Keratinocyte (primary cell): ENCODE measurements at regions not wholly inside any gene's neighbourhood (a gene's known extent, or its start where the extent isn't known, plus 50 kb on each side); places are given as distances from the start of the nearest gene placed in this dataset.

ENCODE experiments used
- DNase-seq: peaks from one replicate; pipeline ENCODE4 v3.0.0-alpha.2; 2011; ENCODE audit warnings: low read depth, missing footprints, low spot score
- FAIRE-seq: peaks from 2 replicates; lab custom pipeline; 2011; peaks lifted over from hg19 to GRCh38; lab: Jason Lieb, UNC
- H2AFZ ChIP-seq: 2 replicates; pipeline ENCODE4 v1.6.0; 2012; ENCODE audit warnings: low read length, control low read depth, inconsistent platforms; ENCODE audit not compliant: control insufficient read depth
- H3K27ac ChIP-seq: 2 replicates; pipeline ENCODE4 v1.5.1; 2011; ENCODE audit warnings: low read length; ENCODE audit not compliant: control insufficient read depth, insufficient read depth
- H3K27me3 ChIP-seq: 3 replicates; pipeline ENCODE4 v1.6.0; 2011; ENCODE audit warnings: low read length; ENCODE audit not compliant: control insufficient read depth, insufficient read depth; ENCODE audit errors: extremely low read depth
- H3K36me3 ChIP-seq, 2 experiments: 2 replicates in 1 of 2; 3 replicates in 1 of 2; pipeline ENCODE4 v1.5.1; 2011; ENCODE audit warnings: low read length in 2 of 2, mild to moderate bottlenecking in 1 of 2; ENCODE audit not compliant: control insufficient read depth in 2 of 2, insufficient read depth in 2 of 2; ENCODE audit errors: extremely low read depth in 1 of 2
- H3K4me1 ChIP-seq: 3 replicates; pipeline ENCODE4 v1.5.1; 2011; ENCODE audit warnings: low read length; ENCODE audit not compliant: control insufficient read depth, insufficient read depth; ENCODE audit errors: extremely low read depth
- H3K4me2 ChIP-seq: 3 replicates; pipeline ENCODE4 v1.6.0; 2011; ENCODE audit warnings: low read depth, low read length; ENCODE audit not compliant: control insufficient read depth, insufficient read depth; ENCODE audit errors: extremely low read depth
- H3K4me3 ChIP-seq, 3 experiments: fragments of 200-600 bp in 1 of 3; sonication (generic) in 1 of 3; 2 replicates in 2 of 3; 3 replicates in 1 of 3; pipeline ENCODE4 v1.5.1; 2011 to 2016; ENCODE audit warnings: low read length in 3 of 3, mild to moderate bottlenecking in 3 of 3, control low read depth in 2 of 3, inconsistent platforms in 1 of 3, low read depth in 1 of 3, mixed read lengths in 1 of 3, mixed run types in 1 of 3, moderate library complexity in 1 of 3; ENCODE audit not compliant: control insufficient read depth in 2 of 3, insufficient read depth in 2 of 3; ENCODE audit errors: extremely low read depth in 1 of 3
- H3K79me2 ChIP-seq: 2 replicates; pipeline ENCODE4 v1.6.0; 2012; ENCODE audit warnings: low read length; ENCODE audit not compliant: control insufficient read depth, insufficient read depth
- H3K9ac ChIP-seq: 3 replicates; pipeline ENCODE4 v1.6.0; 2011; ENCODE audit warnings: low read length; ENCODE audit not compliant: control insufficient read depth, insufficient read depth; ENCODE audit errors: extremely low read depth
- H3K9me1 ChIP-seq: 3 replicates; pipeline ENCODE4 v1.6.0; 2011; ENCODE audit warnings: low read length; ENCODE audit not compliant: control insufficient read depth, insufficient read depth; ENCODE audit errors: extremely low read depth
- H3K9me3 ChIP-seq: 2 replicates; pipeline ENCODE4 v1.5.1; 2012; ENCODE audit warnings: low read depth, low read length; ENCODE audit not compliant: control insufficient read depth
- H4K20me1 ChIP-seq: 3 replicates; pipeline ENCODE4 v1.6.0; 2011; ENCODE audit warnings: low read length; ENCODE audit not compliant: control insufficient read depth, insufficient read depth; ENCODE audit errors: extremely low read depth
- CTCF ChIP-seq, 3 experiments: IDR thresholded peaks in 1 of 3; conservative IDR thresholded peaks in 1 of 3; optimal IDR thresholded peaks in 1 of 3; 2 replicates in 2 of 3; 3 replicates in 1 of 3; pipeline versions ENCODE3 to v1.5.1; 2011; ENCODE audit warnings: low read length in 3 of 3, mild to moderate bottlenecking in 3 of 3, moderate library complexity in 2 of 3, control low read depth in 1 of 3, inconsistent platforms in 1 of 3; ENCODE audit not compliant: insufficient read depth in 2 of 3; ENCODE audit errors: extremely low read depth in 1 of 3
- EZH2 ChIP-seq: IDR thresholded peaks from one replicate; pipeline ENCODE4 v1.6.1; 2012; ENCODE audit warnings: inconsistent platforms, mild to moderate bottlenecking, low read length, moderate library complexity
- dilution Hi-C: fragments of 300-500 bp; cut with MboI; formaldehyde crosslinking; loops from one replicate; pipeline ENCODE4 v1.7.0; 2020; ENCODE audit warnings: low sequenced_read_pairs; ENCODE audit not compliant: extremely low pct_ligation_motif_present

- no peaks in the 10 kb centered on the region for H3K4me1 ChIP-seq
- H3K4me2 ChIP-seq = no peak overlapping the region
- no peak overlapping the region for H3K9ac ChIP-seq
- no peaks in the 10 kb centered on the region for H4K20me1 ChIP-seq
- H3K79me2 ChIP-seq = no peaks in the 10 kb centered on the region
- no peak overlapping the region for H3K4me3 ChIP-seq
- H3K27ac ChIP-seq = no peak overlapping the region
- dilution Hi-C loops = no loop called here
- no peaks in the 10 kb centered on the region for H3K36me3 ChIP-seq
- no peak for DNase-seq
- H3K9me3 ChIP-seq = no peaks in the 10 kb centered on the region
- H2AFZ ChIP-seq = no peak overlapping the region
- TF ChIP-seq CTCF (optimal IDR thresholded peaks at IDR 0.05 in 1 of 3, IDR thresholded peaks at IDR 0.05 in 1 of 3, conservative IDR thresholded peaks at IDR 0.05 in 1 of 3; ENCODE audit: extremely low read depth in 1 of 3, insufficient read depth in 2 of 3, low read length in 3 of 3) (no peak), EZH2 (no peak)
- no peaks in the 10 kb centered on the region for H3K9me1 ChIP-seq
- FAIRE-seq = no peak
- peaks cover 76% of the 10 kb centered on the region for H3K27me3 ChIP-seq
Measured at GRCh38 chr11:19350160-19350559, 109.4 kb upstream of the E2F8 start.

GRCh38 chr11:19349340-19350025 lies 108.7 kb upstream of the E2F8 start:
- peaks cover 79% of the 10 kb centered on the region for H3K27me3 ChIP-seq
- H4K20me1 ChIP-seq = no peaks in the 10 kb centered on the region
- no peaks in the 10 kb centered on the region for H3K9me3 ChIP-seq
- no peaks in the 10 kb centered on the region for H3K4me1 ChIP-seq
- H3K4me2 ChIP-seq = no peak overlapping the region
- FAIRE-seq (no peak), DNase-seq (no peak)
- TF ChIP-seq CTCF (optimal IDR thresholded peaks at IDR 0.05 in 1 of 3, IDR thresholded peaks at IDR 0.05 in 1 of 3, conservative IDR thresholded peaks at IDR 0.05 in 1 of 3; ENCODE audit: extremely low read depth in 1 of 3, insufficient read depth in 2 of 3, low read length in 3 of 3) (no peak), EZH2 (no peak)
- no peaks in the 10 kb centered on the region for H3K36me3 ChIP-seq
- H3K79me2 ChIP-seq = no peaks in the 10 kb centered on the region
- H3K9ac ChIP-seq = no peak overlapping the region
- dilution Hi-C loops = no loop called here
- no peak overlapping the region for H3K4me3 ChIP-seq
- no peaks in the 10 kb centered on the region for H3K9me1 ChIP-seq
- no peak overlapping the region for H3K27ac ChIP-seq
- H2AFZ ChIP-seq = no peak overlapping the region
